Natural killer cell (primary cell): ENCODE measurements at regions not wholly inside any gene's neighbourhood (a gene's known extent, or its start where the extent isn't known, plus 50 kb on each side); places are given as distances from the start of the nearest gene placed in this dataset.

Source experiments
- ATAC-seq, 3 donors: fragments of 150-1000 bp in 2 of 3; fragments of 200-7000 bp in 1 of 3; cut with Tn5 transposase; 1 replicate in 1 of 3; 2 replicates in 2 of 3; pipeline ENCODE4 v1.10.0; 2021; ENCODE audit warnings: mild to moderate bottlenecking in 2 of 3, moderate library complexity in 2 of 3
- DNase-seq, 2 donors: peaks; one replicate each; pipeline versions ENCODE4 v3.0.0 to v3.0.0-alpha.2; 2013 to 2021; ENCODE audit warnings: mixed read lengths in 1 of 2
- H3K27ac ChIP-seq: one replicate; pipeline ENCODE4 v1.5.1; 2013; ENCODE audit warnings: mild to moderate bottlenecking, low read length
- H3K27me3 ChIP-seq: one replicate; pipeline ENCODE4 v1.6.1; 2013; ENCODE audit warnings: low read length; ENCODE audit not compliant: control insufficient read depth, insufficient read depth
- H3K36me3 ChIP-seq: one replicate; pipeline ENCODE4 v1.6.1; 2013; ENCODE audit warnings: low read length; ENCODE audit not compliant: control insufficient read depth, insufficient read depth
- H3K4me1 ChIP-seq: one replicate; pipeline ENCODE4 v1.6.1; 2013; ENCODE audit warnings: low read length; ENCODE audit not compliant: control insufficient read depth, insufficient read depth
- H3K4me3 ChIP-seq: one replicate; pipeline ENCODE4 v1.5.1; 2013; ENCODE audit warnings: low read length
- H3K9me3 ChIP-seq: one replicate; pipeline ENCODE4 v1.6.1; 2013; ENCODE audit warnings: low read length; ENCODE audit not compliant: control insufficient read depth, insufficient read depth
- H3K27ac Mint-ChIP-seq, 2 donors: one replicate each; pipeline ENCODE4 v1.8.0; 2022; ENCODE audit warnings: mild to moderate bottlenecking in 2 of 2, mixed read lengths in 2 of 2, moderate library complexity in 1 of 2
- H3K27me3 Mint-ChIP-seq, 2 donors: one replicate each; pipeline ENCODE4 v1.8.0; 2022; ENCODE audit warnings: low read depth in 2 of 2, mixed read lengths in 2 of 2
- H3K36me3 Mint-ChIP-seq: one replicate; pipeline ENCODE4 v1.8.0; 2022; ENCODE audit warnings: mixed read lengths
- H3K4me1 Mint-ChIP-seq, 2 donors: one replicate each; pipeline ENCODE4 v1.8.0; 2022; ENCODE audit warnings: mixed read lengths in 2 of 2
- H3K4me3 Mint-ChIP-seq: one replicate; pipeline ENCODE4 v1.8.0; 2022; ENCODE audit warnings: mild to moderate bottlenecking, moderate library complexity, mixed read lengths
- H3K9me3 Mint-ChIP-seq, 2 donors: one replicate each; pipeline ENCODE4 v1.8.0; 2022; ENCODE audit warnings: mixed read lengths in 2 of 2
- WGBS: methylation state at CpG from one replicate; pipeline ENCODE4 v1.1.7; 2013; ENCODE audit warnings: missing lambda C conversion rate; ENCODE audit not compliant: insufficient coverage; 5-methylcytosine and 5-hydroxymethylcytosine counted together
- intact Hi-C: fragments of 100-400 bp; cut with micrococcal nuclease; formaldehyde crosslinking; loops from one replicate; pipeline ENCODE4 v1.14.2; 2022
- TF ChIP-seq, protein P1 (sequence below): fragments of 200-600 bp; IDR thresholded peaks from one replicate; pipeline ENCODE4 v1.8.0; 2022; ENCODE audit warnings: antibody characterized with exemption

DNA sequence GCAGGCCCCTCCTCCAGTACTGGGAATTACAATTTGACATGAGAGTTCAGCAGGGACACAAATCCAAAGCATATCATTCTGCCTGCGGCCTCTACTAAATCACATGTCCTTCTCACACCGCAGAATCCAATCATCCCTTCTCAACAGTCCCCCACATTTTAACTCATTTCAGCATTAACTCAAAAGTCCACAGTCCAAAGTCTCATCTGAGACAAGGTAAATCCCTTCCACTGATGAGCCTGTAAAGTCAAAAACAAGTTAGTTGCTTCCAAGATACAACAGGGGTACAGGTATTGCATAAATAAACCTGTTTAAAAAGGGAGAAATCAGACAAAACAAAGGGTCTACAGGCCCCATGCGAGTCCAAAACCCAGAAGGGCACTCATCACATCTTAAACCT, 64.0 kb downstream of the EBNA1BP2 start:
- intact Hi-C loops: no loop called here

DNA sequence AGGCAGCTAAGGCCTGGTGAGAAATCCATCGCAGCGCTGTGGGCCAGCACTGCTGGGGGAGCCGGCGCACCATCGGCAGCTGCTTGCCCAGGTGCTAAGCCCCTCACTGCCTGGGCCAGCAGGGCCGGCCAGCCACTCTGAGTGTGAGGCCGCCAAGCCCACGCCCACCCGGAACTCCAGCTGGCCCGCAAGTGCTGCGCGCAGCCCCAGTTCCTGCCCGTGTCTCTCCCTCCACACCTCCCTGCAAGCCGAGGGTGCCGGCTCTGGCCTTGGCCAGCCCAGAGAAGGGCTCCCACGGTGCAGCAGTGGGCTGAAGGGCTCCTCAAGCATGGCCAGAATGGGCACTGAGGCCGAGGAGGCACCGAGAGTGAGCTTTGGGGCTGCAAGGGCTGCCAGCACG, 64.4 kb downstream of the EBNA1BP2 start:
- WGBS: 89% methylated on average over 19 of the region's 19 CpGs
- Mint-ChIP-seq H3K4me1 (no peaks in the 10 kb centered on the region), H3K36me3 (no peaks in the 10 kb centered on the region), H3K27ac (no peak overlapping the region), H3K9me3 (peaks cover 5% of the 10 kb centered on the region in 2 donors), H3K4me3 (no peak overlapping the region), H3K27me3 (peaks cover 0 to 2% of the 10 kb centered on the region in 2 donors)
- ATAC-seq (no peak), DNase-seq (no peak)
- Histone ChIP-seq H3K27me3 (no peaks in the 10 kb centered on the region), H3K9me3 (peaks cover 6% of the 10 kb centered on the region), H3K27ac (no peak overlapping the region), H3K36me3 (no peaks in the 10 kb centered on the region), H3K4me1 (no peaks in the 10 kb centered on the region), H3K4me3 (no peak overlapping the region)
- intact Hi-C loops: no loop called here
- TF ChIP-seq, protein P1, sequence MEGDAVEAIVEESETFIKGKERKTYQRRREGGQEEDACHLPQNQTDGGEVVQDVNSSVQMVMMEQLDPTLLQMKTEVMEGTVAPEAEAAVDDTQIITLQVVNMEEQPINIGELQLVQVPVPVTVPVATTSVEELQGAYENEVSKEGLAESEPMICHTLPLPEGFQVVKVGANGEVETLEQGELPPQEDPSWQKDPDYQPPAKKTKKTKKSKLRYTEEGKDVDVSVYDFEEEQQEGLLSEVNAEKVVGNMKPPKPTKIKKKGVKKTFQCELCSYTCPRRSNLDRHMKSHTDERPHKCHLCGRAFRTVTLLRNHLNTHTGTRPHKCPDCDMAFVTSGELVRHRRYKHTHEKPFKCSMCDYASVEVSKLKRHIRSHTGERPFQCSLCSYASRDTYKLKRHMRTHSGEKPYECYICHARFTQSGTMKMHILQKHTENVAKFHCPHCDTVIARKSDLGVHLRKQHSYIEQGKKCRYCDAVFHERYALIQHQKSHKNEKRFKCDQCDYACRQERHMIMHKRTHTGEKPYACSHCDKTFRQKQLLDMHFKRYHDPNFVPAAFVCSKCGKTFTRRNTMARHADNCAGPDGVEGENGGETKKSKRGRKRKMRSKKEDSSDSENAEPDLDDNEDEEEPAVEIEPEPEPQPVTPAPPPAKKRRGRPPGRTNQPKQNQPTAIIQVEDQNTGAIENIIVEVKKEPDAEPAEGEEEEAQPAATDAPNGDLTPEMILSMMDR: no peak

More for the DNA sequence above, 64.0 kb downstream of the EBNA1BP2 start:
- Histone ChIP-seq H3K9me3 (peaks cover 6% of the 10 kb centered on the region), H3K4me1 (no peaks in the 10 kb centered on the region), H3K4me3 (no peak overlapping the region), H3K27ac (no peak overlapping the region), H3K27me3 (no peaks in the 10 kb centered on the region), H3K36me3 (no peaks in the 10 kb centered on the region)
- no peaks in the 10 kb centered on the region for H3K36me3 Mint-ChIP-seq
- H3K27ac Mint-ChIP-seq: no peak overlapping the region
- H3K4me3 Mint-ChIP-seq: no peak overlapping the region
- peaks cover 0 to 2% of the 10 kb centered on the region in 2 donors for H3K27me3 Mint-ChIP-seq
- no peaks in the 10 kb centered on the region for H3K4me1 Mint-ChIP-seq
- ATAC-seq: no peak
- no peak for DNase-seq
- WGBS: 91% methylated on average over 3 of the region's 3 CpGs
- peaks cover 5% of the 10 kb centered on the region in 2 donors for H3K9me3 Mint-ChIP-seq
- TF ChIP-seq, protein P1: no peak

DNA sequence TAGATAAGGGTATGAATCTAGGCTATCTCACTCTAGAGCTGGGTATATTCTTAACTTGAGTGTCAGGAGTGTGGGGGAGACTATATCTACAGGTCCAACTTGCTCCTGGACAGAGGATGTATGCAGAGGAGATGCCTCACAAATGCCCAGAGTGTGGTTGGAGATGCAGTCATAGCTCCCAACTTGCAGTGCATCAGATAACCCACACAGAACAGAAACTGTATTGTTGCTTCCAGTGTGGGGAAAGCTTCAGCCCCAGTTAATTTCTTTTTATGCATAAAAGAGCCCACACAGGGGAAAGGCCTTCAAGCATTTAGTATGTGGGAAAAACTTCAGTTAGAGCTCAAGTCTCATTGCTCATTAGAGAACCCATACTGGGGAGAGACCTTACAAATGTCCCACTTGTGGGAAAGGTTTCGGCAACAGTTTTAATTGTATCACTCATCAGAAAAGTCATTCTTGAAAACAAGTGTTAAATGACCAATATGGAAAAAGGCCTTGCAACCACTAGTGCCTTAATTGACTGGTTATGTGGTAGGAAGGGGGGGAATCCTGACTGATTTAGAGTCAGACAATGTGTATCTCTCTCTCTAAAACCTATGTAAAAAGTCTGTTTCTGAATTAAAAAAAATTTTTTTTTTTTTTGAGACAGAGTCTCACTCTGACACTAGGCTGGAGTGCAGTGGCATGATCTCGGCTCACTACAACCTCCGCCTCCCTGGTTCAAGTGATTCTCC, 67.9 kb downstream of the EBNA1BP2 start:
- intact Hi-C loops: no loop called here
- Mint-ChIP-seq H3K27ac (no peak overlapping the region), H3K36me3 (no peaks in the 10 kb centered on the region), H3K4me3 (no peak overlapping the region), H3K27me3 (peaks cover 6 to 10% of the 10 kb centered on the region in 2 donors), H3K9me3 (no peaks in the 10 kb centered on the region), H3K4me1 (no peaks in the 10 kb centered on the region)
- WGBS: 98% methylated on average over 2 of the region's 3 CpGs
- no peak overlapping the region for H3K4me3 ChIP-seq
- TF ChIP-seq, protein P1: no peak
- no peaks in the 10 kb centered on the region for H3K4me1 ChIP-seq
- no peak overlapping the region for H3K27ac ChIP-seq
- no peaks in the 10 kb centered on the region for H3K27me3 ChIP-seq
- H3K9me3 ChIP-seq: peaks cover 6% of the 10 kb centered on the region
- ATAC-seq (no peak), DNase-seq (no peak)
- no peaks in the 10 kb centered on the region for H3K36me3 ChIP-seq

DNA sequence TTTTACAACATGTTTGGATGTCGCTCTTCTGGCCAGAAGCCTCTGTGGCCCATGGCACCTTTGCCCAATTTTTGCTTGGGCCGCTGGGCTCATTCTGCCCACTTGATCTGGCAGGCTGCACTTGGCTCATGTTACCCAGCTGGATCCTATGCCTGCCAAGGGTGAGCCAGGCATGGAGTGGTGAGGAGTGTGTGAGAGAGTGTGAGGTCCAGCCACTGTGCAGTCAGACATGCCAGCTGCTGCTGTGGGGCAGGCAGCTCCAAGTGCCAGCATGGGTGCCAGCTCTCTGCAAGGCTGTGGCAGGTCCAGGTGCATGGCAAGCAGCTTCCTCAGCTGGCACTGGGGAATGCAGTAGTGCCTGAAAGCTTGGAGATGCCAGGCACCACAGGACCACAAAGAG, 71.0 kb downstream of the EBNA1BP2 start:
- Histone ChIP-seq H3K4me1 (no peaks in the 10 kb centered on the region), H3K27me3 (no peaks in the 10 kb centered on the region), H3K9me3 (no peaks in the 10 kb centered on the region), H3K36me3 (no peaks in the 10 kb centered on the region), H3K4me3 (no peak overlapping the region), H3K27ac (no peak overlapping the region)
- Mint-ChIP-seq H3K4me1 (no peaks in the 10 kb centered on the region), H3K4me3 (no peak overlapping the region), H3K9me3 (no peaks in the 10 kb centered on the region), H3K36me3 (no peaks in the 10 kb centered on the region), H3K27ac (no peak overlapping the region), H3K27me3 (peaks cover 19 to 22% of the 10 kb centered on the region in 2 donors)
- intact Hi-C loops: no loop called here
- no peak for DNase-seq
- TF ChIP-seq, protein P1: no peak
- 84% methylated on average over 2 of the region's 2 CpGs for WGBS
- ATAC-seq: no peak
